Keratinocyte (primary cell): ENCODE measurements at regions not wholly inside any gene's neighbourhood (a gene's known extent, or its start where the extent isn't known, plus 50 kb on each side); places are given as distances from the start of the nearest gene placed in this dataset.

Experiments used
- DNase-seq: peaks from one replicate; pipeline ENCODE4 v3.0.0-alpha.2; 2011; ENCODE audit warnings: low read depth, missing footprints, low spot score
- FAIRE-seq: peaks from 2 replicates; lab custom pipeline; 2011; peaks lifted over from hg19 to GRCh38; lab: Jason Lieb, UNC
- H2AFZ ChIP-seq: 2 replicates; pipeline ENCODE4 v1.6.0; 2012; ENCODE audit warnings: low read length, control low read depth, inconsistent platforms; ENCODE audit not compliant: control insufficient read depth
- H3K27ac ChIP-seq: 2 replicates; pipeline ENCODE4 v1.5.1; 2011; ENCODE audit warnings: low read length; ENCODE audit not compliant: control insufficient read depth, insufficient read depth
- H3K27me3 ChIP-seq: 3 replicates; pipeline ENCODE4 v1.6.0; 2011; ENCODE audit warnings: low read length; ENCODE audit not compliant: control insufficient read depth, insufficient read depth; ENCODE audit errors: extremely low read depth
- H3K36me3 ChIP-seq, 2 experiments: 2 replicates in 1 of 2; 3 replicates in 1 of 2; pipeline ENCODE4 v1.5.1; 2011; ENCODE audit warnings: low read length in 2 of 2, mild to moderate bottlenecking in 1 of 2; ENCODE audit not compliant: control insufficient read depth in 2 of 2, insufficient read depth in 2 of 2; ENCODE audit errors: extremely low read depth in 1 of 2
- H3K4me1 ChIP-seq: 3 replicates; pipeline ENCODE4 v1.5.1; 2011; ENCODE audit warnings: low read length; ENCODE audit not compliant: control insufficient read depth, insufficient read depth; ENCODE audit errors: extremely low read depth
- H3K4me2 ChIP-seq: 3 replicates; pipeline ENCODE4 v1.6.0; 2011; ENCODE audit warnings: low read depth, low read length; ENCODE audit not compliant: control insufficient read depth, insufficient read depth; ENCODE audit errors: extremely low read depth
- H3K4me3 ChIP-seq, 3 experiments: fragments of 200-600 bp in 1 of 3; sonication (generic) in 1 of 3; 2 replicates in 2 of 3; 3 replicates in 1 of 3; pipeline ENCODE4 v1.5.1; 2011 to 2016; ENCODE audit warnings: low read length in 3 of 3, mild to moderate bottlenecking in 3 of 3, control low read depth in 2 of 3, inconsistent platforms in 1 of 3, low read depth in 1 of 3, mixed read lengths in 1 of 3, mixed run types in 1 of 3, moderate library complexity in 1 of 3; ENCODE audit not compliant: control insufficient read depth in 2 of 3, insufficient read depth in 2 of 3; ENCODE audit errors: extremely low read depth in 1 of 3
- H3K79me2 ChIP-seq: 2 replicates; pipeline ENCODE4 v1.6.0; 2012; ENCODE audit warnings: low read length; ENCODE audit not compliant: control insufficient read depth, insufficient read depth
- H3K9ac ChIP-seq: 3 replicates; pipeline ENCODE4 v1.6.0; 2011; ENCODE audit warnings: low read length; ENCODE audit not compliant: control insufficient read depth, insufficient read depth; ENCODE audit errors: extremely low read depth
- H3K9me1 ChIP-seq: 3 replicates; pipeline ENCODE4 v1.6.0; 2011; ENCODE audit warnings: low read length; ENCODE audit not compliant: control insufficient read depth, insufficient read depth; ENCODE audit errors: extremely low read depth
- H3K9me3 ChIP-seq: 2 replicates; pipeline ENCODE4 v1.5.1; 2012; ENCODE audit warnings: low read depth, low read length; ENCODE audit not compliant: control insufficient read depth
- H4K20me1 ChIP-seq: 3 replicates; pipeline ENCODE4 v1.6.0; 2011; ENCODE audit warnings: low read length; ENCODE audit not compliant: control insufficient read depth, insufficient read depth; ENCODE audit errors: extremely low read depth
- EZH2 ChIP-seq: IDR thresholded peaks from one replicate; pipeline ENCODE4 v1.6.1; 2012; ENCODE audit warnings: inconsistent platforms, mild to moderate bottlenecking, low read length, moderate library complexity
- dilution Hi-C: fragments of 300-500 bp; cut with MboI; formaldehyde crosslinking; loops from one replicate; pipeline ENCODE4 v1.7.0; 2020; ENCODE audit warnings: low sequenced_read_pairs; ENCODE audit not compliant: extremely low pct_ligation_motif_present
- TF ChIP-seq, protein P1 (sequence below), 3 experiments: IDR thresholded peaks in 1 of 3; conservative IDR thresholded peaks in 1 of 3; optimal IDR thresholded peaks in 1 of 3; 2 replicates in 2 of 3; 3 replicates in 1 of 3; pipeline versions ENCODE3 to v1.5.1; 2011; ENCODE audit warnings: low read length in 3 of 3, mild to moderate bottlenecking in 3 of 3, moderate library complexity in 2 of 3, control low read depth in 1 of 3, inconsistent platforms in 1 of 3; ENCODE audit not compliant: insufficient read depth in 2 of 3; ENCODE audit errors: extremely low read depth in 1 of 3

DNA sequence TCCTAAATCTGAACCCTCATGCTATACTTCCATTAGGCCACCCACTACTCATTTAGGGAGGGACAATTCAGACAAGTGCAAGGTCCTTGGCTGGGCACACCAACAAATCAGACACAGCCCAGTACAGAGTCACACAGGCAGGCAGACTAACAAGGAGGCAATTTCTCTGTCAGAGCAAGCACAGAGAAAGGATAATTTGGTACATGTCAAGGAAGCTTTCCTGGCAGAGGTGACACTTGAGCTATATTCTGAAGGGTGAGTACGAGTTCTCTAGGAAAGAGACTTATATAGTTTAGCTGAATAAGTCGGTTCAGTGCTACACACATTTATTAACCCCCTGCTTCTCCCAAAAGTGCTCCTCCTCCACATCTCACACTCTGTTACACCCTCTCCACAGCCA, 455.9 kb downstream of the OMA1 start:
- Histone ChIP-seq H3K4me1 (no peaks in the 10 kb centered on the region), H3K36me3 (no peaks in the 10 kb centered on the region), H3K4me3 (no peak overlapping the region), H3K9me1 (no peaks in the 10 kb centered on the region), H3K9me3 (no peaks in the 10 kb centered on the region), H3K79me2 (no peaks in the 10 kb centered on the region), H2AFZ (no peak overlapping the region), H4K20me1 (no peaks in the 10 kb centered on the region), H3K27ac (no peak overlapping the region), H3K27me3 (no peaks in the 10 kb centered on the region), H3K9ac (no peak overlapping the region), H3K4me2 (no peak overlapping the region)
- TF ChIP-seq, protein P1, sequence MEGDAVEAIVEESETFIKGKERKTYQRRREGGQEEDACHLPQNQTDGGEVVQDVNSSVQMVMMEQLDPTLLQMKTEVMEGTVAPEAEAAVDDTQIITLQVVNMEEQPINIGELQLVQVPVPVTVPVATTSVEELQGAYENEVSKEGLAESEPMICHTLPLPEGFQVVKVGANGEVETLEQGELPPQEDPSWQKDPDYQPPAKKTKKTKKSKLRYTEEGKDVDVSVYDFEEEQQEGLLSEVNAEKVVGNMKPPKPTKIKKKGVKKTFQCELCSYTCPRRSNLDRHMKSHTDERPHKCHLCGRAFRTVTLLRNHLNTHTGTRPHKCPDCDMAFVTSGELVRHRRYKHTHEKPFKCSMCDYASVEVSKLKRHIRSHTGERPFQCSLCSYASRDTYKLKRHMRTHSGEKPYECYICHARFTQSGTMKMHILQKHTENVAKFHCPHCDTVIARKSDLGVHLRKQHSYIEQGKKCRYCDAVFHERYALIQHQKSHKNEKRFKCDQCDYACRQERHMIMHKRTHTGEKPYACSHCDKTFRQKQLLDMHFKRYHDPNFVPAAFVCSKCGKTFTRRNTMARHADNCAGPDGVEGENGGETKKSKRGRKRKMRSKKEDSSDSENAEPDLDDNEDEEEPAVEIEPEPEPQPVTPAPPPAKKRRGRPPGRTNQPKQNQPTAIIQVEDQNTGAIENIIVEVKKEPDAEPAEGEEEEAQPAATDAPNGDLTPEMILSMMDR (optimal IDR thresholded peaks at IDR 0.05 in 1 of 3, IDR thresholded peaks at IDR 0.05 in 1 of 3, conservative IDR thresholded peaks at IDR 0.05 in 1 of 3; ENCODE audit: extremely low read depth in 1 of 3, insufficient read depth in 2 of 3, low read length in 3 of 3), result no peak
- TF ChIP-seq EZH2, result no peak
- FAIRE-seq (no peak), DNase-seq (no peak)
- dilution Hi-C loops, result no loop called here

GRCh38 chr1:58089898-58090534, 456.5 kb downstream of the OMA1 start:
- H4K20me1 ChIP-seq, result no peaks in the 10 kb centered on the region
- no peaks in the 10 kb centered on the region for H3K79me2 ChIP-seq
- dilution Hi-C loops, result no loop called here
- FAIRE-seq, result no peak
- H3K9me1 ChIP-seq, result no peaks in the 10 kb centered on the region
- no peak overlapping the region for H2AFZ ChIP-seq
- no peaks in the 10 kb centered on the region for H3K4me1 ChIP-seq
- no peak for TF ChIP-seq EZH2
- TF ChIP-seq, protein P1 (optimal IDR thresholded peaks at IDR 0.05 in 1 of 3, IDR thresholded peaks at IDR 0.05 in 1 of 3, conservative IDR thresholded peaks at IDR 0.05 in 1 of 3; ENCODE audit: extremely low read depth in 1 of 3, insufficient read depth in 2 of 3, low read length in 3 of 3), result no peak
- DNase-seq, result no peak
- no peaks in the 10 kb centered on the region for H3K36me3 ChIP-seq
- no peak overlapping the region for H3K4me2 ChIP-seq
- no peaks in the 10 kb centered on the region for H3K9me3 ChIP-seq
- no peak overlapping the region for H3K9ac ChIP-seq
- no peaks in the 10 kb centered on the region for H3K27me3 ChIP-seq
- no peak overlapping the region for H3K4me3 ChIP-seq
- no peak overlapping the region for H3K27ac ChIP-seq
